ENCODE measurements at regions not wholly inside any gene's neighbourhood (a gene's known extent, or its start where the extent isn't known, plus 50 kb on each side); places are given as distances from the start of the nearest gene placed in this dataset.

DNA sequence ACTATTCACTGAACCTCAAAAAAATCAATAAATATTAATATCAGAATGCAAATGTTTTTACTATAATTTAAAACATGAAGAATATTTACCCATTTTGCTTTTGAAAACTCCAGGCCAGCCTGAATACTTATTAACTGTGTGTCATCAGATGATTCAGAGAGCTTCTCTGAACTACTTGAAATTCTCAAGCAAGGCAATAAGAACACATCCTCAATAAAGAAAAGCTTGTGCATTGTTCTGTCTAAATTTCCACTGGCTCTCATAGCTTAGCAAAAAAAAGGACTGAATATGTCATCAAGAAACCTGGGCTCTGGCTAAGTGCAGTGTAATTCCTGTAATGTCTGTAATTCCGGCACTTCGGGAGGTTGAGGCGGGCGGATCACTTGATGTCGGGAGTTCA is 194.1 kb downstream of the BTG1 start:
- TF ChIP-seq ZNF274 (IDR thresholded peaks at IDR 0.05; ENCODE audit: low read depth, low read length) (no peak), SUZ12 (IDR thresholded peaks at IDR 0.05; ENCODE audit: extremely low read depth, insufficient read depth, insufficient read length) (no peak)
